HUDEP-2 (cell line): ENCODE measurements at regions not wholly inside any gene's neighbourhood (a gene's known extent, or its start where the extent isn't known, plus 50 kb on each side); places are given as distances from the start of the nearest gene placed in this dataset.

Experiments used
- DNase-seq, 76 experiments: peaks; one replicate each; lab custom pipeline; 2025; ENCODE audit not compliant: unreplicated experiment in 76 of 76; lab: John Stamatoyannopoulos, UW

- no peak for DNase-seq
Observed at GRCh38 chr6:9431945-9432344, 982.9 kb downstream of the TFAP2A start.

- no peak for DNase-seq
Observed at GRCh38 chr6:9428421-9429172, 986.3 kb downstream of the TFAP2A start.

GRCh38 chr6:9422138-9422537 lies 986.8 kb upstream of the SLC35B3 start:
- no peak for DNase-seq

- no peak for DNase-seq
Observed at GRCh38 chr6:9420316-9421015, 985.1 kb upstream of the SLC35B3 start.

- no peak for DNase-seq
Observed at GRCh38 chr6:9417400-9417799, 982.1 kb upstream of the SLC35B3 start.

- peak in 5 of 76 experiments; percentile 8 to 22 (median 21) for DNase-seq
Observed at GRCh38 chr6:9412951-9413559, 977.7 kb upstream of the SLC35B3 start.

- no peak for DNase-seq
Observed at GRCh38 chr6:9409126-9409525, 973.8 kb upstream of the SLC35B3 start.

GRCh38 chr6:9408402-9409117 lies 973.2 kb upstream of the SLC35B3 start:
- no peak for DNase-seq

- DNase-seq: no peak
Observed at GRCh38 chr6:9405825-9406224, 970.5 kb upstream of the SLC35B3 start.

GRCh38 chr6:9405369-9405768 lies 970.0 kb upstream of the SLC35B3 start:
- DNase-seq: no peak

DNA sequence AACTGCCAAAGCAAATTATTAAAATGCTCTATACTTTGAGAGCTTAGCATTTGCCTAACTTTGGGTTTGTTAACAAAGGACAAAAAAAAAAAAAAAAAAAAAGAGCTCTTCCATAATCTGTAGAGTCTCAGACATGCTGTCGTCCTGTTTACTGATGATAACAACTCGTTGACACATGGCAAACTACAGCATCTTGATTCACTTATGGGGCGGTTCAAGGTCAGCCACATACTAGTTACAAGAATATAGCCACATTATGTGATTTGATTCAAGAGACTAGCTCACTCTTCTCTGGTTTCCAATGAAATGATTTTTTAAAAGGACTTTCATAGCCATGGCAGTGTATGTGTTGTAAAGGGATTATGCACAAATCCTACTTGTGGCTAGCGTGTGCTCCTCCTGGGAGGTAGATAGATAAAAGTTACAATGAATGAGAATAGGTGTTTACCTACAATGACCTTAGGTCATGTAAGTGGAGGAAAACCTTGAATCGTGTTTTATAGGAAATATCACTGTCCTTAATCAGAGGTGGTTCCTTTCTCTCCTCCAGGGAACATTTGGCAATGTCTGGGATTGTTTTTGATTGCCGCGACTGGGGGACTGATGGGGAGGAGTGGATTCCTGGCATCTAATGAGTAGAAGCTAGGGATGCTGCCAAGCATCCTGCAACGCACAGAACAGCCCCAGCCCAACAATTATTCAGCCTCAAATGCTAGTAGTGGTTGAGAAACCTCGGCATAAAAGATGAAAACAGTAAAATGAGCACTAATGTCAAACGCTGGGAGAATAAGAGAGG lies 969.2 kb upstream of the SLC35B3 start:
- DNase-seq: no peak

- DNase-seq: no peak
Observed at GRCh38 chr6:9403736-9404135, 968.4 kb upstream of the SLC35B3 start.

GRCh38 chr6:9401960-9402359 lies 966.6 kb upstream of the SLC35B3 start:
- DNase-seq: no peak

DNA sequence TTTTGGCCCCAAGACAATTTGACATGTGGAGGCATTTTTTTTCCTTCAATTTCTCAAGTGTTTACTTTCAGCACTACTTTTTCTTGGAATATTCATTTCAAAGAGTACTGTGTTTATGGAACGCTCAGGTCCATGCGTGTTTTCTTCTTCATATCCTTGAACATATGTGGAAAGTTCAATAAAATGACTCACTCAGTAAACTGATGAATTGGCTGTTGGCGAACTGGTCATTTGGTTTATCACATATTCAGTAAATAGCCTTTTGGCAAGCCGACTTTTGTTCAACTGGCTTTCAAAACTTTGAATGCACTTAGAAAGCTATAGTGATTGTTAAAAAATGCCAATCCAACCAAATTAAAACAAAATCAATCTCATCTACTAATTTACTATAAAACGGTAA lies 964.6 kb upstream of the SLC35B3 start:
- DNase-seq: no peak

DNA sequence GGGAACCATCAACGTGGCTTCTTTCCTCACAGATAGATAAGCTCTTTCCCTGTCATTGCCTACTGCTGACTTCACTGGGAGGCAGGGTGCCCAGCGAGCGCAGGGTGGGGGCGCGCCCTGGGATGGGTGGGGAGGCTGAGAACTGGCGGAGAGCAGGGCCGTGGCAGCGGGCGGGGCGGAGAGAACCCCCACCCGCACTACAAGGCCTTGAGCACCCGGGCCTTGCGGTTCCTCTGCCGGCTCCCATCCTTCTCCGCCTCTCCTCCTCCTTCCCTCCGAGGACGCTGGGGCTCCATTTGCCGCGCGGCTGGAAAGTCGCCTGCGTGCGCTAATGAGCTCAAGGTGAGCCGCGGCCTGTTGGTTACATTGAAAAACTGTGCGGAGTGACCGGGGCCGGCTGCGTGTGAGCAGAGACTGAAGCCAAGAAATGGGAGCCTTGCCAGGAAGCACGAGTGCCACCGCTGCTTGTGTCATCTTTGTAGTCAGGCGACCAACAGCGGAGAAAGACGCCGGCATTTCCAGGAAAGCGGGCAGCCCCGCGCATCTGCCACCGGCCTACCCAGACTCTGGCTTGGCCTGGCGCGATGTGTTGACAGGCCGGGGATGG lies 963.5 kb upstream of the SLC35B3 start:
- DNase-seq: no peak

DNA sequence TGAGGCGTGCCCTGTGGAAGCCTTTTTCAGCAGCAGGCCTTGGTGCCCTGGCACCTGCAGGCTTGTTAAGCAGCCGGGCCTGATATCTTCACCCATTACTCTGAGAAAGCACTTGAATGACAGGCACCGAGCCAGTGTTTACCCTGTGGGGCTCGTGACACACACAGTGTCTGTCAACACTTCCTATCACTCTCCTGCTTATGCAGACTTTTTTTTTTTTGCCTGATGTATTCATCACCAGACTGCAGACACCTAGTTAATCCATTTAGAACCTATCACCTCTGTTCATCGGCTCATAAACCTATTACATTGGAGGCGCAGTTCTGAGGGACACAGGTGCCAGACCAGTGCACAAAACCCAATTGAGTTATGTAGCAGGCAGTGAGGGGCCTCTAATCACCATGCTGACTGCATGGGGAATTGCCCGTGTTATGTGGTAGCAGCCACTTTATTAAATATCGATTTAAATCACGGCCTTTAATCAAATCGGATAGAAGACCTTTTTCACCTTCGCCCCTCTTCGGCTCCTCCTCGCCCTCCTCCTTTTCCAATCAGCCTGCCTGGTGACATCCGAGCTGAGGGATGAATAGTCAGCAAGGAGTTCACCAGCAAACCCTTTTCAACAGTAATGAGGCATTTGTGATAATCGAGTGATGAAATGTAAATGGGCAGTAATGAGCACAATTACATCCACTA lies 962.9 kb upstream of the SLC35B3 start:
- no peak for DNase-seq

GRCh38 chr6:9388596-9388995 lies 953.3 kb upstream of the SLC35B3 start:
- no peak for DNase-seq

DNA sequence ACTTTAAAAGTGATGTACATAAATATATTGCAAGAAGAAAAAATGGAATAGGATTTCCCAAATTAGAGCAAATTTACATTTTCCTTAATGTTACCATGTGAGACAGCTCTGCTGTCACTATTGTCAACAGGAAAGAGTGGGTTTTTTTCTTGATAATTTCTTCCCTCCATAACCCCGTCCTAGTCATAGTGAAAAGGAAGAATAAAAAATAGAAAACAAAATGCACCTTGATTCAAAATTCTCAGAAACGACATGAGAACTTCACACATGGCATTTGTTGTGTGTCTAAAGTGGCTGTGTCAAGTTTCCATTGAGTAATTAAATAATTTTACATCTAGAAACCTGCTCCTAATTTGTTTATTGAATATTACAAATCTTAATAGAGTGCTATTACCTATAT lies 945.2 kb upstream of the SLC35B3 start:
- DNase-seq: no peak

- no peak for DNase-seq
Observed at GRCh38 chr6:9373308-9373707, 938.0 kb upstream of the SLC35B3 start.
